Neural cell (in vitro differentiated cells): ENCODE measurements at regions not wholly inside any gene's neighbourhood (a gene's known extent, or its start where the extent isn't known, plus 50 kb on each side); places are given as distances from the start of the nearest gene placed in this dataset.

Source experiments
- H2AFZ ChIP-seq: fragments of 200-600, 300-800 bp; sonication (generic), shearing (Covaris generic); 2 replicates; pipeline ENCODE4 v1.6.0; 2014; ENCODE audit warnings: low read depth, mild to moderate bottlenecking, antibody characterized with exemption, low read length, moderate library complexity
- H3F3A ChIP-seq: fragments of 200-600 bp; shearing (Covaris generic); 2 replicates; pipeline ENCODE4 v1.6.1; 2016; ENCODE audit warnings: mild to moderate bottlenecking, moderate library complexity, mixed read lengths, antibody characterized with exemption, low read length; ENCODE audit not compliant: insufficient read depth, poor library complexity, severe bottlenecking
- H3K27ac ChIP-seq: fragments of 200-600, 300-800 bp; sonication (generic), shearing (Covaris generic); 2 replicates; pipeline ENCODE4 v1.5.1; 2014; ENCODE audit warnings: mild to moderate bottlenecking, low read length, moderate library complexity
- H3K27me3 ChIP-seq: fragments of 300-800, 200-600 bp; sonication (generic), shearing (Covaris generic); 2 replicates; pipeline ENCODE4 v1.6.0; 2014; ENCODE audit warnings: mild to moderate bottlenecking, low read depth, low read length, moderate library complexity; ENCODE audit not compliant: insufficient read depth
- H3K36me3 ChIP-seq: fragments of 300-800, 200-600 bp; sonication (generic), shearing (Covaris generic); 2 replicates; pipeline ENCODE4 v1.5.1; 2014; ENCODE audit warnings: mild to moderate bottlenecking, antibody characterized with exemption, low read length, moderate library complexity; ENCODE audit not compliant: insufficient read depth
- H3K4me2 ChIP-seq: fragments of 300-800, 200-600 bp; sonication (generic), shearing (Covaris generic); 2 replicates; pipeline ENCODE4 v1.6.0; 2014; ENCODE audit warnings: mild to moderate bottlenecking, low read length
- H3K4me3 ChIP-seq: fragments of 300-800, 200-600 bp; sonication (generic), shearing (Covaris generic); 2 replicates; pipeline ENCODE4 v1.5.1; 2014; ENCODE audit warnings: mild to moderate bottlenecking, low read length, moderate library complexity
- H3K79me2 ChIP-seq: fragments of 200-600 bp; shearing (Covaris generic); replicated peaks from 2 replicates; pipeline ENCODE4 v1.6.0; 2014; ENCODE audit warnings: mild to moderate bottlenecking, low read length, moderate library complexity; ENCODE audit not compliant: insufficient read depth
- H3K9ac ChIP-seq: fragments of 300-800, 200-600 bp; sonication (generic), shearing (Covaris generic); 2 replicates; pipeline ENCODE4 v1.6.1; 2016; ENCODE audit warnings: mild to moderate bottlenecking, low read length, mixed read lengths
- H3K9me2 ChIP-seq: fragments of 200-600 bp; shearing (Covaris generic); 2 replicates; pipeline ENCODE4 v1.6.1; 2016; ENCODE audit warnings: mild to moderate bottlenecking, low read length, mixed read lengths; ENCODE audit not compliant: insufficient read depth
- H3K9me3 ChIP-seq: fragments of 200-600, 300-800 bp; sonication (generic), shearing (Covaris generic); 2 replicates; pipeline ENCODE4 v1.6.1; 2016; ENCODE audit warnings: mild to moderate bottlenecking, mixed run types, low read length, moderate library complexity, mixed read lengths
- H4K20me1 ChIP-seq: fragments of 200-600 bp; shearing (Covaris generic); 2 replicates; pipeline ENCODE4 v1.6.1; 2016; ENCODE audit warnings: mild to moderate bottlenecking, mixed run types; ENCODE audit not compliant: insufficient read depth
- CTCF ChIP-seq: fragments of 450-650 bp; IDR thresholded peaks from 2 replicates; pipeline ENCODE4 v1.5.1; 2014; ENCODE audit warnings: antibody characterized with exemption, mild to moderate bottlenecking, moderate library complexity; ENCODE audit not compliant: poor library complexity, severe bottlenecking
- EP300 ChIP-seq: fragments of 450-650 bp; conservative IDR thresholded peaks from 2 replicates; pipeline ENCODE4 v1.6.1; 2014; ENCODE audit warnings: antibody characterized with exemption, mild to moderate bottlenecking, moderate library complexity; ENCODE audit not compliant: poor library complexity, severe bottlenecking
- EZH2 ChIP-seq: fragments of 200-600, 300-800 bp; shearing (Covaris generic), sonication (generic); IDR thresholded peaks from 2 replicates; pipeline ENCODE4 v1.6.1; 2014; ENCODE audit warnings: antibody characterized with exemption, low read length, borderline replicate concordance, mild to moderate bottlenecking; ENCODE audit not compliant: insufficient read depth, poor library complexity, severe bottlenecking
- MXI1 ChIP-seq: fragments of 450-650 bp; conservative IDR thresholded peaks from 2 replicates; pipeline ENCODE4 v1.6.1; 2014; ENCODE audit warnings: antibody characterized with exemption, mild to moderate bottlenecking; ENCODE audit not compliant: poor library complexity, severe bottlenecking
- POLR2AphosphoS5 ChIP-seq: IDR thresholded peaks from 2 replicates; pipeline ENCODE4 v1.6.1; 2012
- RAD21 ChIP-seq: fragments of 450-650 bp; conservative IDR thresholded peaks from 2 replicates; pipeline ENCODE4 v1.6.1; 2014; ENCODE audit warnings: antibody characterized with exemption, mild to moderate bottlenecking, moderate library complexity
- REST ChIP-seq: IDR thresholded peaks from 2 replicates; pipeline ENCODE4 v1.6.1; 2012; ENCODE audit warnings: borderline replicate concordance
- SMC3 ChIP-seq: fragments of 450-650 bp; conservative IDR thresholded peaks from 2 replicates; pipeline ENCODE4 v1.6.1; 2014; ENCODE audit warnings: antibody characterized with exemption, mild to moderate bottlenecking, moderate library complexity; ENCODE audit not compliant: poor library complexity
- TAF1 ChIP-seq: IDR thresholded peaks from 2 replicates; pipeline ENCODE4 v1.6.1; 2012; ENCODE audit warnings: low read depth

- no peaks in the 10 kb centered on the region for H3K36me3 ChIP-seq
- no peak for TF ChIP-seq EP300
- no peak for TF ChIP-seq EZH2
- TF ChIP-seq MXI1 = no peak
- TF ChIP-seq TAF1 = no peak
- TF ChIP-seq RAD21 = no peak
- TF ChIP-seq POLR2AphosphoS5 = no peak
- TF ChIP-seq CTCF = no peak
- no peak for TF ChIP-seq REST
- TF ChIP-seq SMC3 = no peak
- no peak overlapping the region for H2AFZ ChIP-seq
- H3K9me2 ChIP-seq = no peaks in the 10 kb centered on the region
- no peaks in the 10 kb centered on the region for H4K20me1 ChIP-seq
- H3K9me3 ChIP-seq = no peaks in the 10 kb centered on the region
- no peak overlapping the region for H3K27ac ChIP-seq
- no peaks in the 10 kb centered on the region for H3K79me2 ChIP-seq
- H3K9ac ChIP-seq = no peak overlapping the region
- peaks cover 67% of the 10 kb centered on the region for H3K27me3 ChIP-seq
- no peak overlapping the region for H3K4me2 ChIP-seq
- H3K4me3 ChIP-seq = no peak overlapping the region
- H3F3A ChIP-seq = no peaks in the 10 kb centered on the region
These were observed 362.8 kb upstream of the ADAMTSL1 start for GRCh38 chr9:18111146-18111545.

- TF ChIP-seq RAD21 (no peak), SMC3 (no peak), EZH2 (no peak), POLR2AphosphoS5 (no peak), REST (no peak), TAF1 (no peak), EP300 (no peak), MXI1 (no peak), CTCF (no peak)
- Histone ChIP-seq H3K27ac (no peak overlapping the region), H3K36me3 (no peaks in the 10 kb centered on the region), H3K4me3 (no peak overlapping the region), H3K9me2 (no peaks in the 10 kb centered on the region), H4K20me1 (no peaks in the 10 kb centered on the region), H3F3A (no peaks in the 10 kb centered on the region), H3K9ac (no peak overlapping the region), H3K4me2 (no peak overlapping the region), H3K27me3 (peaks cover 30% of the 10 kb centered on the region), H3K79me2 (no peaks in the 10 kb centered on the region), H2AFZ (no peak overlapping the region), H3K9me3 (no peaks in the 10 kb centered on the region)
These were observed 359.1 kb upstream of the ADAMTSL1 start for GRCh38 chr9:18114559-18115475.
